IPS DF 4.7 (cell line): ENCODE measurements at regions not wholly inside any gene's neighbourhood (a gene's known extent, or its start where the extent isn't known, plus 50 kb on each side); places are given as distances from the start of the nearest gene placed in this dataset.

ENCODE experiments used
- DNase-seq: peaks from one replicate; pipeline ENCODE4 v3.0.0-alpha.2; 2013; ENCODE audit warnings: low spot score; ENCODE audit errors: extremely low read depth

DNA sequence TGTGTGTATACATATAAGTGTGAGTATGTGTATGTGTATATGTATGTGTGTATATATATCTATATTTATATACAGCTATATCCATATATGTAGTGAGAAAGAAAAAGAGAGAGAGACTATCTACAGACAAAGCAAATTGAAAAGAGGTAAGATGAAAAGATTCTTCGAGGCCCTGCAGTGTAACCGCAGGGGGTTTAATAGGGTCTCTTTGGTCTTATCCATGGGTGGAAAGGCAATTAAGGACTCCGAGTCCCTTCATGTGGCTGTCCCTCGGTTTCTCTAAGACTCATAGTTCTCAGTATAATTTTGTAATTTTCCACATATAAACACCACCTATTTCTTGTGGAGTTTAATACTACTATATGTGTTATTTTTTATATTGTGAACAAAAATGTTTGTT lies 50.6 kb upstream of the JAZF1 start:
- no peak for DNase-seq

DNA sequence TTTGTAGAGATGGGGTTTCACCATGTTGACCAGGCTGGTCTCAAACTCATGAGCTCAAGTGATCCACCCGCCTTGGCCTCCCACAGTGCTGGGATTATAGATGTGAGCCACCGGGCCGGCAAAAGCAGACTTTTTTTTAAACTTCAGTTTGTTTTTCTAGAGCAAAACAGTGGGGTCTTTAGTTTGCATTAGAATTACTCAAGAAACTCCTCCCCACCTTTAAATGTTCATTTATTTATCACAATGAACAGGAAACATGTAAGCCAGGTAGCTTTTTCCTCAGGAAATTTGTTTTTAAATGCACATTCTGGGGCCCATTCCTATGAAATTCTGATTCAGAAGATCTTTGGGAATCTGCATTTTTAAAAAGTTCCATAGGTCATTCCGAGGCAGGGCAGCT lies 56.0 kb upstream of the JAZF1 start:
- no peak for DNase-seq

DNA sequence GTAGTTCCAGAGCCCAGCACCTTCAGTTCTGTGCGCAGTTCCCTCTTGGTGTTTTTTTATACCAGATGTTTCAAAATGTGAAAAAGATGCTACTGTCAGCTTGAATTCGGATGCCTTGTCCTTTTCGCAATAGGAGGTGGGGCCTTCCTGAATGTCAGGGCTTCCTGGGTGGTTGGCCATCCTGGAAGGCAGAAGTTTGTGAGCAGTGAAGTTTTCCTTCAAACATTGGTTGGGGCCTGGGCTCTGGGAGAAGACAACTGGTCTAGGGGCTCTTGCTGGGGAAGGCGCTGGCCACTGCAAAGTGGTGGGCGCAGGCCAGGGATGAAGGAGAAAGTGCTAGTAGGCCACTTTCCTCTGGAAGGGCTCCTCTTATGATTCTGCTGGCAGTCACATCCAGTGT lies 56.8 kb upstream of the JAZF1 start:
- no peak for DNase-seq

DNA sequence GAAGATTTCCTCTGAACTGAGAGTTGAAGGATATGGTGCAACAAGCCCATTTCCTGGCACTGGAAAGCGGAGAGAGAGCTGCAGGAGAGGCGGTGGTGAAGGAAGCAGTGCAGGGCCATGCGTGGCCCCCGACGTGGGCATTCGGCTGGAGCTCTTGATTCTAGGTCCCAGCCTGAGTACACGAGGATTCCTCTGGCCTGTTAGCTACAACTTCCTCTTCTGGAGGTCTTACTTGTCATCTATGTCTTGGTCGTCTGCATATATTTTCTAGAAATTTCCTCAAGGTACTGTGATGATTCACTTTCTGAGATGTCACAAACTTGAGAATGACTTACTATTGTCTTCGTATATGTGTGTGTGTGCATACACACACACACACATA lies 59.2 kb upstream of the JAZF1 start:
- no peak for DNase-seq

DNA sequence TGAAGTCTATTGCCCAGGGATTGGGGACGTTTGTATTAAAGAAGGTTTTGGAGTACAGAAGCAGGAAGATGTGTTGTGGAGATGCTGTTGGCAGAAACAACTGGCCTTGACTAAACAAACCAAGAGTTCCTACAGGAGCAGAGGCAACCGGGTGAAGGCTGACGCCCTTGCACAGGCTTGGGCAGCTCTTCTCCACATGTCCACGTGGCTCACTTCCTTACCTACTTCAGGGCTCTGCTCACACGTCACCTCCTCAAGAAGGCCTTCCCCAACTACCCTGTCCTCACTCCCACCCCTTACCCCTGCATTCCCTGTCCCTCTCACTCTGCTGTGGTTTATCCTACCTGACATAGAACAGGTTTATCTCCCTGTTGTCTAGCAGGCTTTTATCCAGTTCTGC lies 59.9 kb upstream of the JAZF1 start:
- DNase-seq: no peak

DNA sequence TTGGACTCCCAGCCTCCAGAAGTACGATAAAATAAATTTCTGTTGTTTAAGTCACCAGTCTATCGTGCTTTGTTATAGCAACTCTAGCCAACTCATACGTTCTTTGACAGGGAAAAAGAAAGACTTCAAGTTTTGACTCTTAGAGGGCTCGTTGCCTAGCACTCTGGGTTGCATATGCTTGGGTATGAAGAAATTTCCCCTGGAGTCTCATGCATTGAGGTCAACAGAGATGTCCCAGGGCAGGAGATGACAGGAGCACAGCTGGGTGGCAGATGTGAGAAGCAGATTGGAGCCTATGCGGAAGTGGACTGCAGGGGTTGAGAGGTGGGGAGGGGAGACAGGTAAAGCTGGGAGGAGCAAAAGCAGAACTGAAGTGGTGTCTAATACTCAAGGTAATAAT lies 63.3 kb upstream of the JAZF1 start:
- DNase-seq: no peak

DNA sequence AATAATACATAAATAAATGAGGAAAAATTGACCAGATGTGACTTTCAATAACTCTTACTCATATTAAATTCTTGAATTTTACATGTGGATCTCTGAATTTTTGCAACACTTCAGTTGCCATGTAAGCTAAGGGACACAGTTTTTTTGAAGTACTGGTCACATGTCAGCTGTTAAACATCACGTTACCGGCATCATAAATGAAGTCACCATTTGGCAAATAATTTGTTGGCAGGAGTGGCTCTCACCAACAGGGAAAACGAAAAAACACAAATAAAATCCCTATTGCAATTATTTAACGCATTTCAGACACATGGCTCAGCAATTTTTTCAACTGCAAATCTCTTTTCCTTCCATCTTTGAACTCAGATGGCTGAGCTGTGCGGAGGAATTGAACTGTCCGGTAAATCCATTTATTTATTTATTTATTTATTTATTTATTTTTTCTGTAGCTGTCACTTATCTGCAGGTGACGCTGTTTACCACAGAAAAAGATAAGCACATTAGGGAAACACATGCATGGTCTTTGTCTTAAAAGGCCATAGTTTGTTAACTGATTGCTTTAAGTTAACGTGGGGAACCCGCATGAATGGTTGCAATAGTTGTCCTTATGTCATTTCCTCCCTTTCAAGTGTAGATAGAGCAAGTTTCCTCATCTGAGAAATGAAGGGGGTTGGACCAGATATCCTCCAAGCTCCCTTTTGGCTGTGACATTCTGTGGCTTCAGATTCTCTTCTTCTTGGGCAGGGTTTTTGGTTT lies 64.7 kb upstream of the JAZF1 start:
- DNase-seq: no peak

DNA sequence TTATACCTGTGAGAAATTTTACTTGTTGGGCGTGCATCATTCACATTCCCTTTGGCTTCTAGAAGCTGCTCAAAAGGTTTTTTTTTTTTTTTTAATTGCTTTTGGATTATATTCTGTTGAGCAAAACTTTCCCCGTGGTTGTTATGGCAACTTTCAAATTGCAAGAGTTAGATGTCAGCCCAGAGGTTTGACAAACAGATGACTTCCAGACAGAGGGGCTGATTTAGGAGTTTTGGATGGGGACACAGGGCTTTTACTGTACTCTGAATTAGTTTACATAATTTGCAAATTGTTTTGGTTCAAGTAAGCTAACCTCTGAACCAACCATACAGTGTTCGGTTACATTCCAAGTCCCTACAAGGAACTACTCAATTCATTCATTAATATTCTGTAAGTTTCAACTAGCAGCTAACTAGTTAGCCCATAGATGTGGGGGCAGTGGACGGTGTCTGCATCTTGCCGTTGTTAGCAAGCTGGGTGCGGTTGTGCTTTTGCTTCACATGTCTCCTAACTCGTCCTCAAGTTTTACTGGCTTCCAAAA lies 66.4 kb upstream of the JAZF1 start:
- no peak for DNase-seq

DNA sequence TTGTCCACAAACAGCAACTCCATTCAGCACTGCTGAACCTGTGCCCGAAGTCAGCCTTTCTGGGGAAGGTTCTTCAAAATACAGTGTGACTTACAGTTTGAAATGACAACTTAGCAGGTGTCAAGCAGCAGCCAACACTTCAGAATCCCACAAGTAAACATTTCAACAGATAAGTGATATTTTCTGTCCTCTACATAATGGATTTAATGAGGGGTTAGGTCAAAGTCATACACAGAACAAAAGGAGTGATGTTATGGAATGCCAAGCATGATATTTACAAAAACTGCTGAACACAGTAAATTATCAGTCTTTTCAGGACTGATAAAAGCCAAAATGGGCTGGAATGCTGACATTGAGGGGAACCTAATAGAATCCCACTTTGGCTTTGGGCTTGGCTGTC lies 77.6 kb upstream of the JAZF1 start:
- no peak for DNase-seq

DNA sequence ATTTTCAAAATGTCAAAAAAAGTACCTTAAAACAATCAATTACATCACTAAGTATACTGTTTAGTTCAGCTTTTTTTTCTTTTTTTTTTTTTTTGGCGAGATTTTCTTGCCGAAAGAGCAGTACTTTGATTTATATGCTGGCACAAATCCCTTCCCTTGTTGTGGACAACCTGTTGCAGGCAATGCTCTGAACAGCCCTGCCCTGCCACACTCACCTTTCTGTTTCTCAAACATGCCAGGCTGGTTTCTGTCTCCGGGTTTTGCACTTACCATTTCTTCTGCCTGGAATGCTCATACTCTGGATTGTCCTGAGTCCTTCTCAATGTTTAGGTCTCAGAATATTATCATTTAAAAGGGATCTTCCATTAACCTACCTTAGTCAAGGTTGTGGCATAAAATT lies 80.4 kb upstream of the JAZF1 start:
- no peak for DNase-seq

DNA sequence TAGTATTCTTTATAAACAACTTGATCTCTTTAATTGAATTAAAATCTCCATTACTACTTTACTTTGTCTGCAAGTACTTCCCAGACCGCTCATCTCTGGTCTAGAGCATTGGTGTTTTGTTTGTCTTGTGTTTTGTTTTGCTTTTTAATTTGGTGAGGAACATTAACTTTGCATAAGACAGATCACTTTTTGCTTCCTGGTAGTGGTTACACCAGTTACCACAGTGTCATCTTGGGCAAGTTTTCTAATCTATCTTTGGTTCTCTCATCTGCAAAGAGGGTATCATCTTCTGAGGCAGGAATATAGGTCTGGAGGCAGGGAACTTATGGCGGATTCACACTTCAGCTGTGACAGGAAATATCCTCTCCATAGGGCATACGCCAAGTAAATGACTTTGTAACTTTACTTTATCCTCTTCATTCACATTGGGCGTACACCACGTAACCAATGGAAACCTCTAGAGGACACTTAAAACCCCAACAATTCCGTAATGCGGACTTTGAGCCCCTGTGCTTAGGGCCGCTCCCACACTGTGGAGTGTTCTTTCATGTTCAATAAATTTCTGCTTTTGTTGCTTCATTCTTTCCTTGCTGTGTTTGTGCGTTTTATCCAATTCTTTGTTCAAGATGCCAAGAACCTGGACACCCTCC lies 83.2 kb upstream of the JAZF1 start:
- DNase-seq: no peak

DNA sequence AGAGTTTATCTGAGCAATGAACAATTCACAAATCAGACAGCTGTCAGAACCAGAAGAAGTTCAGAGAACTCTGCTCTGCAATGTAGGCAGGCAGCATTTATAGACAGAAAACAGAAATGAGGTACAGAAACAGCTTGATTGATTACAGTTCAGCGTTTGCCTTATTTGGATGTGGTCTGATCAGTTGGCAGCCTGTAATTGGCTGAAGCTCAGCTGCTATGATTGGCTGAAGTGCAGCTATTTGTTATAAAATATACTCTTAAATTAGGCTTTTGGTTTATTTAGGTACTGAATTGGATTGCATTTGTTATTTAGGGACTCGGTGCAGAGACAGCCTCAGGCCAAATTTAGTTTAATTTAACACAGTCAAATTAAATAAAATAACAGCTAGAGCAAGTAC lies 85.8 kb upstream of the JAZF1 start:
- no peak for DNase-seq

DNA sequence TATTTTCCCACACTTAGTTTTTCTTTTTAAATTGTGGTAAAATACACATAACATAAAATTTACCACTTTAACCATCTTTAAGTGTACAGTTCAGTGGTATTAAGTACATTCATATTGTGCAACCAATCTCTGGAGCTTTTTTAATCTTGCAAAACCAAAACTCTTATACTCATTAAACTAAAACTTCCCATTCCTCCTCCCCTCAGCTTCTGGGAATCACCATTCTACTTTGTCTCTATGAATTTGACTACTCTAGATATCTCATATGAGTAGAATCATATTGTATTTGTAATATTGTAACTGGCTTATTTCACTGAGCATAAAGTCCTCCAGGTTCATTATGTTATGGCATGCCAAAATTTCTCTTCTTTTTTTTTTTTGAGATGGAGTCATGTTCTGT lies 86.4 kb upstream of the JAZF1 start:
- DNase-seq: no peak

DNA sequence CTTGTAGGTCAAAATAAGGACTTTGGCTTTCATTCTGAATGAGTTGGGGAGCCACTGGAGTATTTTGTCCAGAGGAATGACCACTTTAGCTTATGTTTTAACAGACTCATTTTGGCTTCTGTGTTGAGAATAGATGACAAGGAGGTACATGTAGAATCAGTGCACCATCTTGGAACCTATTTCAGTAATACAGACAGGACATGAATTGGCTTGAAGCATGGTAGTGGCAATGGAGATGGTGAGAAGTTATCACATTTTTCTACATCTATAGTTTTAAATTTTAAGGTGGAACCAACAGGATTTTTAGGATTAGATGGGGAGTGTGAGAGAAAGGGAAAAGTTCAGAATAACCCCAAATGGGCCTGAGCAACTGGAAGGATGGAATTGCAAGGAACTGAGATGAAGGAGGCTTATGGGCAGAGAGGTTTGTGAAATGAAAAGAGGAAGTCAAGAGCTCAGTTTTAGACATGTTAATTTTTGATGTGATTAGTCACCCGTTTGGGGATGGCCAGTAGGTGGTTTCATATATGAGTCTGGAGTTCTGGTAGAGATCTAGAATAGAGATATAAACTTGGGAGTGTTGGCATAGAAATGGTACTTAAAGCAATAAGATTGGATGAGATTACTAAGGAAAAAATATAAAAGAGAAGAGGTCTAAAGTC lies 89.2 kb upstream of the JAZF1 start:
- DNase-seq: no peak

DNA sequence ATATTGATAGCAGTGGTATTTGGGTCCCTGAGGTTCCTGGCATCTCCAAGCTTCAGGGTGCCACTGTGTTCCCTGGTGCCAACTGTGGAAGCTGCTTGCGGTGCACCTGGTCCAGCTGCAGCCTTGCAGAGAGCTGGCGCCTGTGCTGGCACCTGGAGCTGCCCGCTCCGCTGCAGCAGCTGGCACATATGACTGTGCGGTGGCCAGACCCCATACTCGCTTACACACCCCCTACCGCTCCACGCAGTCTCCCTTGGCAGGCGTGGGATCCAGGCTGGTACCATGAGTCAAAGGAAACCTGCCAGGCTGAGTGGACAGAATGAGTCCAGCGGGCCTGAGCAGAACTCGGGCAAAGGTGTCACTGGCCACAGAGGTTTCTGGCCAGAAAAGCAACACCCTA lies 89.9 kb upstream of the JAZF1 start:
- no peak for DNase-seq

DNA sequence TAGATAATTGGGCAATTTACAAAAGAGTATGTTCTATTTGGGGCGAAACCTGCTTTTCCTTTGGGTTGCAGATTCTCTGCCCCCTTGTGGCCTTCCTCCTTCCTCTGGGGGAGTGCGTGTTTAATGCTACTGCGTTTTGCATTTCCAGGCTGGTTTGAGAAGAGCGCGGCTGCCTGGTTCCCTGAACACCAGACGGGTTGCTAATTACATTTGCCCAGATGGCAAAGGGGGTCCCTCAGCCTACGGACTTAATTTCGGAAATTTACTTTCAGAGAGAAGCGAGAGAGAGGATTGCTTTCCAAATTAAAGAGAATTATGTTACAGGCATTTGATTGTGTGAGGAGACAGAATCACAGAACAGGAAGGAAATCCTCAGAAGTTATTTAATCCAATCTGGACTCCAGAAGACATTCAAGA lies 91.9 kb upstream of the JAZF1 start:
- peak; percentile 78 for DNase-seq

DNA sequence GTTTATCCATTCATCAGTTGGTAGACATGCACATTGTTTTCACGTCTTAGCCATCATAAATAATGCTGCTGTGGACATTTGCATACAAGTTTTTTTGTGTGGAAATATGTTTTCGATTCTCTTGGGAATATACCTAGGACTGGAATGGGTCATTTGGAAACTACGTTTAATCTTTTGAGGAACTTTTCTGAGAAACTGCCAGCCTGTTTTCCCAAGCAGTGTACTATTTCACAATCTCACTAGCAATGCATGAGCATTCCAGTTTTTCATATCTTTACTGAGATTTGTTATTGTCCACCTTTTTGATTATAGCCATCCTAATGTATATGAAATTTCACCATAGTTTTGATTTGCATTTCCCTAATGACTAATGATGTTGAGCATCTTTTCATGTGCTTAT lies 95.7 kb upstream of the JAZF1 start:
- no peak for DNase-seq

DNA sequence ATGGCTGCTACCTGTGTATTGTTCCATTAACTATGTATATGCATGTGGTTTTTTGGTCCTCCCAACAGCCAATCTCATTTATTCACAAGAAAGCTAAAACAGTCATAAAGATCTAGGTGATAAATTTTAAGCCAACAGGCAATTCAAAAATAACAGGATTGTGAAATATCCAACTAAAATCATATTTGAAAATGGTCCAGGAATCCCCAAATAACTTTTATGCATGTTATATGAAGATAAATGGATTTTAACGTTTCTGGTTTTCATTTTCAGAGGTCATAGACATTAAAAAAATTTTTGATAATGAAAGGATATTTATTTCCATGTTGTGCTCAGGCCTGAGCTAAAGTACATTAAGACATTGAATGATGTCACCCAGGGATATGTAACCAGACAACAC lies 96.8 kb upstream of the JAZF1 start:
- no peak for DNase-seq

DNA sequence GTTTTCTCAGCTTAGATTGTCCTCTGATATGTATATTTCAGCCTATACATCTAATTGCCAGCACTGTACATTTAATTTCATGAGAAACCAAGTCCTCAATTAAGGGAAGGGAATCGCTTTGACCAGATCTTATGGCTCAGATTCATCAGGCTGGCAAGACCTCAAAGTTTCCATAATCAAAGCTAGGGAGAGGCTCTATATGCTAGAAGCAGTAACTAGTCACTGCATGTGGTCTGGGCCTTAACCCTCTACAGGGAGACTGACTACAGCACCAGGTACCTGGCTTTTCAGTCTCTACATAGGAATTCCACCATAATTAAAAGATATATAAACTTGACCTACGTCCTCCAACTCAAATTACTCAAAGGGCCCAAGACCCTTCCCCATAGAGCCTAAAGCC lies 97.4 kb upstream of the JAZF1 start:
- DNase-seq: no peak

DNA sequence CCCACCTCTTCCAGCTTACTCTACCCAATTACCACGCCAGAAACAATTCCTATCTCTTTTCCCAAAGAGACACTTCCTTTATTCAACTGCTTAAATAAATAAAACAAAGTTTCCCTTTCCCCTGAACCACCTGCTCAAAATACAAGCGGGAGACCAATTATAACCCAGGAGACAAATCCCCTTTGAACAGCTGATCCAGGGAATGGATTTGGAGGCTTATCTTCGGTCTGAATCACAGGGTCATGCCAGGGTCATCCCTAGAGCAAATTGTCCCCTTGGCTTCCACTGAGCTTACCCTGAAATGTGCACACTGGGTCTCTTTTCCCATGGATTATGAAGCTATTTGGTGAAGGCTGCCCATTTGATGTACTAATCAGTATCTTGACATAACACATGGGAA lies 99.9 kb upstream of the JAZF1 start:
- DNase-seq: no peak

DNA sequence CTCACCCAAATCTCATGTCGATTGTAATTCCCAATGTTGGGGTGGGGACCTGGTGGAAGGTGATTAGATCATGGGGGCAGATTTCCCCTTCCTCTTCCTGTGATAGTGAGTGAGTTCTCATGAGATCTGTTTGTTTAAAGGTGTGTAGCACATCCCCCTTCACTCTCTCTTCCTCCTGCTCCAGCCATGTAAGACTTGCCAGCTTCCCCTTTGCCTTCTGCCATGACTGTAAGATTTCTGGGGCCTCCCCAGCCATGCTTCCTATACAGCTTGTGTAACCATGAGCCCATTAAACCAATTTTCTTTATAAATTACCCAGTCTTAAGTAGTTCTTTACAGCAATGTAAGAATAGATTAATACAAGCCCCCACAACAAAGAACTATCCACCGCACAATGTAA lies 109.9 kb upstream of the JAZF1 start:
- no peak for DNase-seq

DNA sequence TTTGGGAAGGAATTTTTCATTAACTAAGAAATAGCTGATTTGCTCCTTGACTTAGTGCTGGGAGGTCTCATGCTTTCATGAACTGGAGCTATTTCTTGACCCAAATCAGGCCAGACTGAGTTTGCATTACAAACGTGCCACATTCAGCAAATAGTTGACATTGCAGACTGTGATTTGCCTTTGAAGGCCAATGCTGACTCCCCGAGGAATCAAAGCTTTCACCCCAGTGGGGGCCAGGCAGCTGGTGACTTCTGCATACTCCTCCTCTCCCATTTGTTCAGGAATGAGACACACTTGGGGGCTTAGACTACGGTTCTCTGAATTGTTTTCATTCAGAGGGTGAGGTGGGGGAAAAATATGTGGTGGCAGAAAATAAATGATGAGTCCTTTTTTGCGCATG lies 111.0 kb upstream of the JAZF1 start:
- DNase-seq: peak; percentile 94
